GM21526 (cell line): ENCODE measurements at regions not wholly inside any gene's neighbourhood (a gene's known extent, or its start where the extent isn't known, plus 50 kb on each side); places are given as distances from the start of the nearest gene placed in this dataset.
"Not testable (repeated sequence)": the region's sequence is repeated elsewhere in the genome, so short reads cannot be mapped to it uniquely, and the experiment has no call there.

ENCODE experiments used
- ATAC-seq: cut with Tn5 transposase; IDR thresholded peaks from one replicate; pipeline ENCODE4 v1.9.1; 2021; ENCODE audit warnings: moderate library complexity; ENCODE audit not compliant: unreplicated experiment, low FRiP score

DNA sequence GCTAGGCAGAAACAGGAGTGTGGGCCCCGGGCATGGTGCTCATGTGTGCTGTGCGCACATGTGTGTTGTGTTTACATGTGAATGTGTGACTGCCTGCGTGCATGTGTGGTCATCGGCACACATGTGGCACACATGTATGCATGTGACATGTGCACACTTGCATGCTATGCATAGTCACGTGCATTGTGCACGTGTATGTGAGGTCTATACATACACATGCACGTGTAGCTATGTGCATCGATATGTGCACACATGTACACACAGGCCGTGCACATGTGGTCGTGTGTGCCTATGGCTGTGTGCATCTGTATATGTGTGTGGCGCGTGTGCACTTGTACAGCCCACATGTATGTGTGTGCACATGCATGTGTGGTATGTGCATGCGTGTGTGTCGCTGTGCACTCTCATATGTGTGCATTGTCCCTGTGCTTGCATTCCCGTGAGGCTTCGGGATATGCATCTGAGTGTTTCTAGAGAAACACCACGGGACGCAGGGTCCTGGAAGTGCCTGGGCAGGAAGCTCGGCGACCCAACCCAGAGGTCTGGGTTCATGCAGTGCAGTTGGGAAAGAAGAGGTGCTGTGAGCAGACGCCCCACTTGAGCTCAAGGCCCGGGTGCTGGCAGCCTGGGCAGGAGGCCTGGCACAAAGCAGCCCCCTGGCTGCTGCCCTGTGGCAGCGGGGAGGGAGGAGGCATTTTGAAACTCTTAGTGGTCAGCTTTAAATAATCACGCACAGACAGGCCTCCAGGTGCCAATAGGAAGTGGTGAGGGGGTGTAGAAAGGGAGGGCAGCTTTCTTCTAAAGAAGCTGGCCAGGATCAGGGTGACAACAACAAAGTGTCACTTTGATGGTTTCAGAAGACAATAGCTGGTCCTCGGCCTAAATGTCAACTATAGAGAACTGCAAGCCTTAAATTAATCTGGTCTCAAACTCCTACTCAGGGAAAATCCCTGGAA is 410.0 kb upstream of the MGMT start:
- no peak for ATAC-seq

DNA sequence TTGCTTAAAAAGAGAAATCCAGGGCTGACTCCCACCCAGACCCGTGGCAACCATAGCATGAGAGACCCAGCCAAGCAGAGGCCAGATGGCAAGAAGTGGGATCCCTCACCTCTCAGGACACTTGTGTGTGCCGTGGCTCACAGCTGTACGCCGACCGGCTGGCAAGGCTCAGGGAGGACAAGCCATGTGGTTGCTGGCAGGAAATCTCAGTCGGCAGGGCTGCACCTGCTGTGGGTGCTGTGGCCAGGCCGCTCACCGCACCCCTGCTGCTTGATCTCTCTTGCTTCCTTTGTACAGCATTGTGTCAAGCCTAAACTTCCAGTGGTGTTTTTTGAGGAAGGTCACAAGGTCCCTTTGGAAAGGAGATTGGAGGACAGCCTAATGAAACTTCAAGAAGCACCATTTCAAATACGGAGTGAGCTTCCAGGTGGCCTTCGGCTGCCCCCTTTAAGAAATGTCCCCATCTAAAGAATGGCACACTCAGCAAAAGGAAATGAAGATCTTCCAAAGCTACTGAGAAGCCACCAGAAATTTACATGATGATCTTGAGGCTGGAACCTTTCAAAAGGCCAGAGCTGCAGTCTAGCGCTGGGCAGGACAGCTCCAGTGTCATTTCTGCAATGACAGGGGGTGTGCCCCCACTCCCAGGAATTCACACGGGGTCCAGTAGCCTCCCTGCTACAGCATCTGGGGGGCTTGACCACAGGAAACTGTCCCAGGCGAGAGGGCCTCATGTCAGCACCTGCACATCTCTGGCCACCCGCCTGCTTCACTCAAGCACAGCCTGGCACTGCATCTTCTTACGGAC is 409.0 kb upstream of the MGMT start:
- peak; percentile 76 for ATAC-seq

DNA sequence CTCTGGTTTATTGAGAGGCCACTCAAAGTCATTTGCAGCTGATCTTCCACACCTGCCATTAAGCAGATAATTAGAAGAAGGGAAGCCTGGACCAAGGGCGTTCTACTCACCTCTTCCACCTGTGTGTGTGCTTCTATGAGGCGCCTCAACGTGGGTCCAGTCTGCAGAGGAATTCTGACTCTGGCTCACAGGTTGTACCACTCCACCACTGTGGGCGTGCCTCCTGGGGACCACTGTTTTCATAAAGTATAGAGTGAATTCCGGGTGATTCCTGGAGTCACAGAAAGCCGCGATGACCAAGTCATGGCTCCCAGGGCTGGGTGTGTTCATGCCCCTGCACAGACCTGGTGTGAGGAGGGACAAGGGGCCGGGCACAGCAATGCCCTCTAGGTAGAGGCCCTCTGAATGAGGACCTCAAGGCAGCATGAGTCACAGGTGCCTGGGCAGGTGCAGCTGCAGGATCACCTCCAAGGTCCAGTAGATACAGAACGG is 408.3 kb upstream of the MGMT start:
- ATAC-seq: no peak

DNA sequence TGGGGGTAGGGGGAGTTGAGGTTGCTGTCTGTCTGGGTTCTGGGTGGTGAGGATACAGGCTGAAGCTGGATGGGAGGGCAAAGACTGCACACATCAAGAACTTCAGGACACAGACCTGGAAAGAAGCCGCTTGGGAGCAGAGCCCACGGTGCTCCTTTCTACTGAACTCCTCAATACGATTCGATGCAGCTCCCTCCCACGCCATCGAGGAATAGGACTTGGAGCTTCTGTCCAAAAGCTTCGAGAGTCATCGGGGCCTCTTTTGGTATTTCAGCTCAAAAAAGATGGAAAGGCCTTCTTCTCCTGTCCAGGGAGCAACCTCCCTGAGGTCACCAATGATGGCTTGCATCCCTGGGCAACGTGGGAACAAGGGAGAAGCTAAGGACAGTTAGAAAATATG is 407.1 kb upstream of the MGMT start:
- ATAC-seq: no peak

DNA sequence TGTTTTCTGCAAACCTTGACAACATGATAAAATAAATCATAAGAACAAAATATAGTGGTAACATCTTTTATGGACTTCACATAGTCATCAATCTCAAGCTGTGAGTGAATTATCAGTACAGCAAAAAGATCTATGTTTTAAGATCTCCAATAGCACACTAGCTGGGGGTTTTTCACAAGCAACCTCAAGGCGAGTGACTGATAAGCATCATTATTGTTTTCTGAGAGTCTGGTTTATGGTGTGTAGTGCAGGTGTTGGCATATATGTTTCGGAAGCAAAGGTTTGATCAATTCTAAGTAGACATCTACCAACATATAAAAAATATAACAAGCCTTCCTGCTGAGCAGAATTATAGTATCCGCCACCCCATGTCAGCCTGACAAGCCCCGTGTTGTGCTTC is 403.8 kb upstream of the MGMT start:
- no peak for ATAC-seq

DNA sequence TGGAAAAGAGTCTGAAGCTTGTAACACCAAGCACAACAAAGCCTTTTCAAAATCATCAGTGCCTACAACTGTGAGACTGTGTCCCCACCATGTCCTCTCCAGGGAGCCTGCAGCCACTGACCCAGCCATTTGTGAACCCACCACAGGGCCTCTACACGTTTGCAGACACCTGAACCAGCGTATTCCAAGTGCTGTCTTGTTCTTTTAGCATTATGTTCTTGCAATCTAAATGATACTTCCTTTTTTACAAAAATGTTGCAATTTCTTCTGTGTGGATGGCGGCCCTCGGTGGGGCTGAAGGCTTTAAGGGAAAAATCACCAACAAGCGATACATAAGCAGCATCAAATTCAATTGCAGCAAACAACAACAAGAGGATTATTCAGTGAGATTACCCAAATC is 403.2 kb upstream of the MGMT start:
- no peak for ATAC-seq

DNA sequence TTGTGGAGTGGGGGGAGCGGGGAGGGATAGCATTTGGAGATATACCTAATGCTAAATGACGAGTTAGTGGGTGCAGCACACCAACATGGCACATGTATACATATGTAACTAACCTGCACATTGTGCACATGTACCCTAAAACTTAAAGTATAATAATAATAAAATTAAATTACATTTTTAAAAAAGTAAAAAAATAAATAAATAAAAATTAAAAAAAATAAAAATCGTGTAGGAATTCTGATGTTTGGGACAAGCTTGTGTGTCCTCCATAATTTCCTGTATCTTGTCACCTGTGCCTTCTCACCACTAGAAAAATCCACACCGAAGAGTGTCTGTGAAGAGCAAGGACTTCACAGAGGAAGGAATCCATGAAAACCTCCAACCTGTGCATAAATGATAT is 400.5 kb upstream of the MGMT start:
- ATAC-seq: not testable (repeated sequence)

DNA sequence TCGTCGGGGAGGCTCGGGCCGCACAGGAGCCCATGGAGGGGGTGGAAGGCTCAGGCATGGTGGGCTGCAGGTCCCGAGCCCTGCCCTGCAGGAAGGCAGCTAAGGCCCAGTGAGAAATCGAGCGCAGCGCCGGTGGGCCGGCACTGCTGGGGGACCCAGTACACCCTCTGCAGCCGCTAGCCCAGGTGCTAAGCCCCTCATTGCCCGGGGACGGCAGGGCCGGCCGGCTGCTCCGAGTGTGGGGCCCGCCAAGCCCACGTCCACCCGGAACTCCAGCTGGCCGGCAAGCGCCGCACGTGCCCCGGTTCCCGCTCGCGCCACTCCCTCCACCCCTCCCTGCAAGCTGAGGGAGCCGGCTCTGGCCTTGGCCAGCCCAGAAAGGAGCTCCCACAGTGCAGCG is 395.6 kb upstream of the MGMT start:
- ATAC-seq: not testable (repeated sequence)

DNA sequence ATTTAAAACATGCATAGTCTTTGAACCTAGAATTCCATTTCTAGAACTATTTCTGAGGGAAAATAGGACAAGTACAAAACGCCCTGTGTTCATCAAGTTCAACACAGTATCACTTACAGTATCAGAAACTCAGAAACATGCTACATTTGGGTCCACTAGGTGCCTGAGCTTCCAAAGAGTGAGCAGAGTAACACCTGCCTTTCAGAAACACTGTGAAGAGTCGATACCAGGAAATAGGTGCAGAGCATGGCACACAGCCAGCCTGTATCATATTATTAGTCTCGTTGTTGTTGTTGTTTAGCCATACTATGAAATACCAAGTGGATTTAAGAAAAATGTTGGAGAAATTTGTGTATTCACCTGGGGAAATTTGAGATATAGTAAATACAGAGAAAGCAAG is 392.1 kb upstream of the MGMT start:
- ATAC-seq: no peak

DNA sequence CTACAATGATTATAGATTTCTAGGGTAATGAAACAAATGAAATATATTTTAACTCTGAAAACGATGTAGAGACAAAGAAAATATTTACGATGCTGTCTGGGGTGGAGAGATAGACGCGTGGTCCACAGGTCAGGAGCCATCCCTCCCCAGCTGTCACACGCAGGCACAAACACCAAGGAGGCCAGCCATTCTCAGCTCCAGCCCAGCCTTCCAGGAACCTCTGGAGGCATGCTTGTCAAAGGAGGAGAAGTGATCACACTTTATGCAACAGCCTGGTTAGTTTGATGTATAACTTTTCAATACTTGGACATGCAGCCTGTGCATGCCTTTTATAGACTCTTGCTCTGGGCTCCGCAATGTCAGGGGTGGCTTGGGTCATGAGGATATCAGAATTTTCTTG is 391.5 kb upstream of the MGMT start:
- no peak for ATAC-seq

DNA sequence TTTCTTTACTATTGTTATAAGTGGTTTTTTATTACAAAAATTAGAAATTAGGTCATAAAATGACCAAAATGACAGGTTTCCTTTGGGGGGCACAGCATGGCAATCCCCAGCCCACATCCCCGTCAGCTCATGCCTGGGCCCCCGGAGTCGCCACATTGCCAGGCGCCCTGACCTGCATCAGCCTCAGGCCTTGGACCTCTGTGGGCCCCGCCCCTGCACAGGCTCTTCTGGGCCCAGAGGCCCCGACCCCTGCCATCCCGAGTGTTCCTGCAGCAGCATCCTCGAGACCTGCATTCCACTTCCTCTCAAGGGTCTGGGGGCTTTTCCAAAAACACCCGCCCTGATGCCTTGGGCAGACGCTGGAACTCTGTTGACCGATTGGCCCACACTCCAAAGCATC is 391.1 kb upstream of the MGMT start:
- no peak for ATAC-seq

DNA sequence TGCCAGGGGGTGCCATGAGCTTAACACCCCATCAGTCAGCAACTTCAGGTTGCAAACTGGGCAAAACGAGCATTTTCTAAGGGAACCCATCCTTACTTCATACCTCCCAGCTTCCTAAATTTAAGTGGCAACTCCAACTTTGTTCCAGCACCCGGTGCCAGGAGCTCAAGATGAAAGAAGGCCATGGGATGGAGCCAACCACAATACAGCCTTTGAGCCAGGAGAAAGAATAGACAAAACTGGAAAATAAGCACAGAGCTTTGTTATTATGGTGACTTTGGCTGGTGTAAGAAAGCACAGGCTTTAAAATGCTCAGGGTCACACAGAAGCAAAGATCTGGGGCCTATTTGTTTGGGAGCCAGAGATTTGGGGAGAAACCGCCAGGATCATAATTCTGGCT is 388.7 kb upstream of the MGMT start:
- ATAC-seq: no peak

DNA sequence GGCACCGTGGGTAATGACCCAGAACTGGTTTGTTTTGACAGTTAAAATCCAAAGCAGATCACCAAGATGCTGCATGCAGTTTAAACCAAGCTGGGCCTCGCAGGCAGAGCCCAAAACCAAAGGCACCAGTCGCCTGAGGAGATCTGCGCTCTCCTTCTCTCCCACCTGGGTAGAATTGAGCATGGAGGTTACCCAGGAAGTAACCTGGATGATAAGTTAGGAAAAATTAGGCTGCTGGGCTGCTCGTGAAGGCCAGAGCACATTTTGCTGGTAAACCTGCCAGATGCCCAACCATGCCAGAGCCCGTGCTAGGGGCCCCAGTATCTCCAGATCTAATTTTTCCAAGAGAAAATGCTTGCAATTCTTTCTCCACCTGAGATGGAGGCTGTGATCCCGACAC is 388.3 kb upstream of the MGMT start:
- no peak for ATAC-seq

DNA sequence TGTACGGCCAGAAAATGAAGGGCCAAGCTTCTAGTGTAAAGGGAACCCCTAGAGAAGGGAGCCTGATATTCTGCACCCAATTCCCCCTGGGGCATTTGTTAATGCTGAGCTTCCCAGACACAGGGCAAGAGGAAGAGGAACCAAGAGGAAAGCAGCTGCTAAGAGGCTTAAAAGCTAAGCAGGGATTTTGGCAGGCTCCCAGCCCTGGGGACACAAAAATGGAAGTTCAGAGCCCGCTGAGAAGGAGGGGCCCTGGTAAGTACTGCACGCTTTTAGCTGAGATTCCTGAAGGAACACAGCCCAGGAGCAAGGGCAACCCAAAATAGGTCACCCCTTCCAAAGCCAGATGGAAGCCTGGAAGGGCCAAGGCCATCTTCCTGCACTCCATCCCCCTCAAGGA is 387.3 kb upstream of the MGMT start:
- ATAC-seq: no peak

DNA sequence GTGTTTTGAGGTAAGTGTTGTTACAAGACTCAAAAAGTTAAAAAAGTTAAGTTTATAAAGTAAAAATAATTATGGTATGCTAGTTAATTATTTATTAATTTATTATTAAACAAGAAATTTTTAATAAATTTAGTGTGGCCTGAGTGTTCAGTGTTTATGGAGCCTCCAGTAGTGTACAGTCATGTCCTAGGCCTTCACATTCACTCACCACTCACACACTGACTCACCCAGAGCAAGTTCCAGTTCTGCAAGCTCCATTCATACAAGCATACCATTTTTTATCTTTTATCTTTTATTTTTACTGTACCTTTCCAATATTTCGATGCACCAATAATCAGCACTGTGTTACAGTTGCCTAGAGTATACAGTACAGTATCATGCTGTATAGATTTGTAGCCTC is 381.2 kb upstream of the MGMT start:
- no peak for ATAC-seq

DNA sequence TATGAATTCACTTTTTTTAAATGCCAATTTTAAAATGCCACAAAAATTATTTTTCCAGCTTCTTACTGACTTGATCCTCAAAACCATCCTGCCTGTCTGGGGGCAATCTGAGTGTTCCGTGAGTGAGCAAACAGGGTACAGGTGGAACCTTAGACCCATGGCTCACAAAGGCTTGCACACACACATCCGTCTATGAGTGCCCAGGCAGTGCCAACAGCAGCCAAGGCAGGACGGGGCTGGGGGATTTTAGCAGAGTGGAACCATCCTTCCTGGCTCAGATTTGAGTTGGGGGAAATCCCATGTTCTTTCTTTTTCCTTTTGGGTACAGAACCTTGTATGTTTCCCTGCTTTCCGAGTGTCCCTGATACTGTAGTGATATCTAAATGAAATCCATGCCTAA is 377.7 kb upstream of the MGMT start:
- no peak for ATAC-seq

DNA sequence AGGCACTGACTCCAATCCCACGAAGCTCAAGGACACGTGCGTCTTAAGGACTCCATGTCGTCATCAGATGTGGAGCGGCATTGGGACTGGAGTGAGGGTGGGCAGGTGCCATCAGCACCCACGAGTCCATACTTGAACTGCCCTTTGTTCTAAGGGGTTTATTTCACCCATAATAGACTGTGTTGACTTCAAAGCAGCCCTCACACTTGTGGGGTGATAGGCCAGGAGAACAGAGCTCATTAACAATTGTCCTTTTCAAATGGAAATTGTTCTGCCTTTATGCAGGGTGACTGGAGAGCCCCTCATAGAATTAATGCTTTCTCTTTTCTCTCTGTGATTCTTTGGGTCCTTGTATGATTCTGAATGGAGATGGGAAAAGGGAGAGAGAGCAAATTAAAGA is 376.9 kb upstream of the MGMT start:
- ATAC-seq: no peak

DNA sequence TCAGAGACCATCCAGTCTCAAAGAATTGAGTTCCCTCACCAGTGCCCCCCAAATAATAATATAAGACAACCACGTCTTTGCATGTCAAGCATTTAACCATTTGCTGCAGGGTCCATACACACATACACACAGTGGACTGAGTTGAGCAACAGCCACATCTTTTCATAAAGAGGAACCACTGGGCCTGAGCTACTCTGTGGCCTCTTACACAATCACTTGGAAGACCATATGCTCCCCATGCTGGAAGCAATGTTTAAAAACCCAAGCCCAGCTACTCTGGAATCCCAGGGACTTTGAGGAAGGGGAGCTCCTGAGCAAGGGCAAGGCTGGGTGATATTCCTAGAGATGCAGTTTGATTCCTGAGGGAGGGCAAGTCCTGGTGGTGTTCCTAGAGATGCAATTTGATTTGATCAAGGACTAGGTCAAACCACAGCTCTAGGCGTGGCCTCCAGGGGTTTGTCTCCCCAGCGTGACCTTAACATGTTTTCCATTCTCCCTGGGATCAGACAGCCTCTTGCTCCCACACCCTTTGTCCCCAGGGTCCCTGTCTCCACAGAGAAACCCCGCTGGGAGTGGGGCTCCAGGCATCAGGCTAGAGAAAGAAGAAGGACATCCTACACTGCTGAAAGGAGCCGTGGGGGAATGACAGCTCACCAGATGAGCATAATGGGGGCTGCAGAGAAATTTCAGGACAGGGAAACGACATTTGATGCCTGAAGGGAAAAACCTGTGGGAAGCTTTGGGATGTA is 376.2 kb upstream of the MGMT start:
- ATAC-seq: no peak

DNA sequence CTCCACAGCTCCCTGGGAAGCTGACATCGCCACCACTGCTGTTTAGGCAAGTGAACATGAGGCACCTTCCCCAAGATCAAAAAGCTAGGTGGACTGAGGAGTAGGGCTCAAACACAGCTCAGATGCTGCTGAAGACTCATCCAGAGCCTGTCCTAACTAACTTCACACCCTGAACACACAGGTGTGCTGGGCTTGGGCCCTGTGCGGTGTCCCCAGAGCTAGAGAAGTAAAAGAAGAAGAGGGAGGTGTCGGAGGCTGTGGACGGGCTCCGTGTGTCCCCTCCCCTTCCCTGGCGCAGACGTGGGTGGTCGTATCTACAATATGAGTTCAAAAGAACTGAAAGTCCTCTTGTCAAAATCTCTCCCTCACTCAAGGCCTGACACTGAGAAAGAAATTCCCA is 373.4 kb upstream of the MGMT start:
- no peak for ATAC-seq

DNA sequence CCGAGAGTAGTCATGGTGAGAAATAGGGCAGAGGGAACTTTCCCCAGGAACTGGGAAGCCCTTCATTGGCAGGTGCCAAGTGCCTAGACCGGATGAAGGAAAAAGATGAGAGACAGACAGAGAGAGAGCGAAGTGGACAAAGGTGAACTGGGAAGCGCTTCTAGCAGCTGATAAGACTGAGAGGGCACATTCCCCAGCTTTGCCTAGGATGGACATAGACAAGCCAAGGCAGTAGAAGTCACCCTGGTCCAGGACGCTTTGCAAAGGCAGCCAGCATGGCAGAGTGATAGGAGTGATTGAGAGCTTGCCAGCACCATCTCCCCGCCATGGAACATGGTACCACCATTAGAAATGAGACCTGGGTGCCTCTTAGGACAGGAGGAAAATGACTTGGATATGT is 372.8 kb upstream of the MGMT start:
- no peak for ATAC-seq

DNA sequence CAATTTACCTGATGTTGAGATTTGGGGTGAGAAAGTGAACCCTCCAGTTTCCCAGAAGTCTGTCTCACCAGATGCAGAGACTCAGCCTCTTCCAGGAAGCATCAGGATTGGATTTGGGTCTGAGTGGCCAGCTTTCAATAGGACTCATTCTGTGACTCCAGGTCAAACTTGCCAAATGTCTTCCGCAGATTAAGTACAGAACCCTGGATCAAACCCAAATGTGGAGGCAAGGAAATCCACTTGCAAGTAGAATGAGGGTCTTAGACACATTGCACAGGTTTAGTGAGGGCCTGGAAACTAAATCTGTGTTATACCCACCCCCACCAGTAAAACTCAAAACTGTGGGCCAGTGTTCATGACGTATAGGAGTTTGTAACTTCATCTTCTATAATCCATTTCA is 372.2 kb upstream of the MGMT start:
- ATAC-seq: no peak
